ENCODE measurements at regions not wholly inside any gene's neighbourhood (a gene's known extent, or its start where the extent isn't known, plus 50 kb on each side); places are given as distances from the start of the nearest gene placed in this dataset.

DNA sequence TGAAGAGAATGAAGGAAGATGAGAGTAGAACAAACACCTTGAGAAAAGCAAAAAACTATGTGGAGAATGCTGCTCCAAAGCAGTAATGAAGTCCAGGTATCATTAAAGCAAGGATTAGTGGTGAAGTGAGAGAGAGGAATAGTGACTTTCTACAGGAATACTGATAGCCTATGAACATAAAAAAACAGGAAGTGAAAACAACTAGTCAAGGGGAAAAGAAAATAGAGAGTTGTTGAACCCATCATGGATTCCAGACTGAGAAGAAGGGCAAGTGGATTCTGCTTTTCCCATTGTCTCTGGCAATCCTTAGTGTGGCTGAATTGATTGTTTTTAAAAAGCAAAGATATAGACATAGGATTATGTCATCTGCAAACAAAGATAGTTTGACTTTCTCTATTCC is 119.9 kb upstream of the LHX8 start:
- H3K9me2 ChIP-seq (ENCODE audit: insufficient read depth): no peaks in the 10 kb centered on the region
- DNase-seq (ENCODE audit: low read depth, low spot score) (no peak), ATAC-seq (no peak)
- no TSS peak for BruUV-seq (replicated peaks)
- H3K4me2 ChIP-seq (ENCODE audit: low read length): no peak overlapping the region
- H3K27ac ChIP-seq (ENCODE audit: low read depth, low read length): no peak overlapping the region
- no peaks in the 10 kb centered on the region for H3K4me1 ChIP-seq (ENCODE audit: control insufficient read depth in 1 of 2, insufficient read depth in 2 of 2, low read length in 2 of 2)
- H3K9ac ChIP-seq (ENCODE audit: low read length): no peak overlapping the region
- intact Hi-C loops (cut with micrococcal nuclease): no loop called here
- no peaks in the 10 kb centered on the region for H3K36me3 ChIP-seq (ENCODE audit: control insufficient read depth in 1 of 2, insufficient read depth in 2 of 2, low read length in 2 of 2)
- CTCF ChIA-PET: no interaction called here
- H3K79me2 ChIP-seq (ENCODE audit: insufficient read depth, low read length): no peaks in the 10 kb centered on the region
- no peak overlapping the region for H3K4me3 ChIP-seq (replicated peaks in 1 of 2; ENCODE audit: low read depth in 1 of 2, low read length in 2 of 2)
- no peaks in the 10 kb centered on the region for H4K20me1 ChIP-seq (ENCODE audit: insufficient read depth)
- POLR2A ChIA-PET: no interaction called here
- no peak overlapping the region for H2AFZ ChIP-seq (ENCODE audit: low read depth, low read length, poor library complexity, severe bottlenecking)
- H3K27me3 ChIP-seq (ENCODE audit: insufficient read depth, low read length): no peaks in the 10 kb centered on the region; the same call in 1 of the 2 replicates
- no peak for TF ChIP-seq EZH2 (IDR thresholded peaks at IDR 0.05)
- TF ChIP-seq, protein P1, sequence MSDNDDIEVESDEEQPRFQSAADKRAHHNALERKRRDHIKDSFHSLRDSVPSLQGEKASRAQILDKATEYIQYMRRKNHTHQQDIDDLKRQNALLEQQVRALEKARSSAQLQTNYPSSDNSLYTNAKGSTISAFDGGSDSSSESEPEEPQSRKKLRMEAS (IDR thresholded peaks at IDR 0.05): no peak
- TF ChIP-seq, protein P2, sequence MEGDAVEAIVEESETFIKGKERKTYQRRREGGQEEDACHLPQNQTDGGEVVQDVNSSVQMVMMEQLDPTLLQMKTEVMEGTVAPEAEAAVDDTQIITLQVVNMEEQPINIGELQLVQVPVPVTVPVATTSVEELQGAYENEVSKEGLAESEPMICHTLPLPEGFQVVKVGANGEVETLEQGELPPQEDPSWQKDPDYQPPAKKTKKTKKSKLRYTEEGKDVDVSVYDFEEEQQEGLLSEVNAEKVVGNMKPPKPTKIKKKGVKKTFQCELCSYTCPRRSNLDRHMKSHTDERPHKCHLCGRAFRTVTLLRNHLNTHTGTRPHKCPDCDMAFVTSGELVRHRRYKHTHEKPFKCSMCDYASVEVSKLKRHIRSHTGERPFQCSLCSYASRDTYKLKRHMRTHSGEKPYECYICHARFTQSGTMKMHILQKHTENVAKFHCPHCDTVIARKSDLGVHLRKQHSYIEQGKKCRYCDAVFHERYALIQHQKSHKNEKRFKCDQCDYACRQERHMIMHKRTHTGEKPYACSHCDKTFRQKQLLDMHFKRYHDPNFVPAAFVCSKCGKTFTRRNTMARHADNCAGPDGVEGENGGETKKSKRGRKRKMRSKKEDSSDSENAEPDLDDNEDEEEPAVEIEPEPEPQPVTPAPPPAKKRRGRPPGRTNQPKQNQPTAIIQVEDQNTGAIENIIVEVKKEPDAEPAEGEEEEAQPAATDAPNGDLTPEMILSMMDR (IDR thresholded peaks at IDR 0.05 in 2 of 3, conservative IDR thresholded peaks at IDR 0.05 in 1 of 3; ENCODE audit: borderline replicate concordance in 1 of 3, insufficient read depth in 1 of 3, low read depth in 2 of 3, low read length in 2 of 3): no peak
- no peak for TF ChIP-seq CBX3 (IDR thresholded peaks at IDR 0.05; ENCODE audit: low read depth)
- no peak for TF ChIP-seq CEBPB (IDR thresholded peaks at IDR 0.05; ENCODE audit: low read depth)
- no peak for TF ChIP-seq POLR2AphosphoS5 (IDR thresholded peaks at IDR 0.05; ENCODE audit: low read depth, low read length)
- TF ChIP-seq ZNF274 (IDR thresholded peaks at IDR 0.05; ENCODE audit: low read depth, low read length): no peak
- TF ChIP-seq, protein P3, sequence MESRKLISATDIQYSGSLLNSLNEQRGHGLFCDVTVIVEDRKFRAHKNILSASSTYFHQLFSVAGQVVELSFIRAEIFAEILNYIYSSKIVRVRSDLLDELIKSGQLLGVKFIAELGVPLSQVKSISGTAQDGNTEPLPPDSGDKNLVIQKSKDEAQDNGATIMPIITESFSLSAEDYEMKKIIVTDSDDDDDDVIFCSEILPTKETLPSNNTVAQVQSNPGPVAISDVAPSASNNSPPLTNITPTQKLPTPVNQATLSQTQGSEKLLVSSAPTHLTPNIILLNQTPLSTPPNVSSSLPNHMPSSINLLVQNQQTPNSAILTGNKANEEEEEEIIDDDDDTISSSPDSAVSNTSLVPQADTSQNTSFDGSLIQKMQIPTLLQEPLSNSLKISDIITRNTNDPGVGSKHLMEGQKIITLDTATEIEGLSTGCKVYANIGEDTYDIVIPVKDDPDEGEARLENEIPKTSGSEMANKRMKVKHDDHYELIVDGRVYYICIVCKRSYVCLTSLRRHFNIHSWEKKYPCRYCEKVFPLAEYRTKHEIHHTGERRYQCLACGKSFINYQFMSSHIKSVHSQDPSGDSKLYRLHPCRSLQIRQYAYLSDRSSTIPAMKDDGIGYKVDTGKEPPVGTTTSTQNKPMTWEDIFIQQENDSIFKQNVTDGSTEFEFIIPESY (IDR thresholded peaks at IDR 0.05; ENCODE audit: extremely low read depth, insufficient replicate concordance, low read length): no peak
- TF ChIP-seq FOSL1 (IDR thresholded peaks at IDR 0.05; ENCODE audit: low read depth): no peak
- TF ChIP-seq YY1 (IDR thresholded peaks at IDR 0.05; ENCODE audit: extremely low read depth, insufficient replicate concordance, low read depth, low read length): no peak
- TF ChIP-seq ELF1 (IDR thresholded peaks at IDR 0.05; ENCODE audit: borderline replicate concordance, low read depth): no peak
- TF ChIP-seq ZFX (IDR thresholded peaks at IDR 0.05): no peak
- TF ChIP-seq, protein P4, sequence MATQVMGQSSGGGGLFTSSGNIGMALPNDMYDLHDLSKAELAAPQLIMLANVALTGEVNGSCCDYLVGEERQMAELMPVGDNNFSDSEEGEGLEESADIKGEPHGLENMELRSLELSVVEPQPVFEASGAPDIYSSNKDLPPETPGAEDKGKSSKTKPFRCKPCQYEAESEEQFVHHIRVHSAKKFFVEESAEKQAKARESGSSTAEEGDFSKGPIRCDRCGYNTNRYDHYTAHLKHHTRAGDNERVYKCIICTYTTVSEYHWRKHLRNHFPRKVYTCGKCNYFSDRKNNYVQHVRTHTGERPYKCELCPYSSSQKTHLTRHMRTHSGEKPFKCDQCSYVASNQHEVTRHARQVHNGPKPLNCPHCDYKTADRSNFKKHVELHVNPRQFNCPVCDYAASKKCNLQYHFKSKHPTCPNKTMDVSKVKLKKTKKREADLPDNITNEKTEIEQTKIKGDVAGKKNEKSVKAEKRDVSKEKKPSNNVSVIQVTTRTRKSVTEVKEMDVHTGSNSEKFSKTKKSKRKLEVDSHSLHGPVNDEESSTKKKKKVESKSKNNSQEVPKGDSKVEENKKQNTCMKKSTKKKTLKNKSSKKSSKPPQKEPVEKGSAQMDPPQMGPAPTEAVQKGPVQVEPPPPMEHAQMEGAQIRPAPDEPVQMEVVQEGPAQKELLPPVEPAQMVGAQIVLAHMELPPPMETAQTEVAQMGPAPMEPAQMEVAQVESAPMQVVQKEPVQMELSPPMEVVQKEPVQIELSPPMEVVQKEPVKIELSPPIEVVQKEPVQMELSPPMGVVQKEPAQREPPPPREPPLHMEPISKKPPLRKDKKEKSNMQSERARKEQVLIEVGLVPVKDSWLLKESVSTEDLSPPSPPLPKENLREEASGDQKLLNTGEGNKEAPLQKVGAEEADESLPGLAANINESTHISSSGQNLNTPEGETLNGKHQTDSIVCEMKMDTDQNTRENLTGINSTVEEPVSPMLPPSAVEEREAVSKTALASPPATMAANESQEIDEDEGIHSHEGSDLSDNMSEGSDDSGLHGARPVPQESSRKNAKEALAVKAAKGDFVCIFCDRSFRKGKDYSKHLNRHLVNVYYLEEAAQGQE (IDR thresholded peaks at IDR 0.05; ENCODE audit: low read depth): no peak
- RAD21 ChIA-PET (ENCODE audit: low non-redundant PET in 1 of 2, low total read pairs in 2 of 2, uncharacterized antibody in 2 of 2, unreplicated experiment in 2 of 2): no interaction called here
- H3K9me3 ChIP-seq (ENCODE audit: control insufficient read depth in 1 of 2, insufficient read depth in 1 of 2, low read depth in 1 of 2, low read length in 2 of 2): no peaks in the 10 kb centered on the region

Data from HCT116 (cell line).